Stimulated activated CD4-positive, alpha-beta T cell treated with anti-CD3 and anti-CD28 coated beads, Interleukin-1b, Interleukin-23, amount 100 ng/mL, for 24 hours (primary cell): ENCODE measurements at regions not wholly inside any gene's neighbourhood (a gene's known extent, or its start where the extent isn't known, plus 50 kb on each side); places are given as distances from the start of the nearest gene placed in this dataset.

Experiments
- DNase-seq, 4 experiments: peaks; one replicate each; pipeline ENCODE4 v3.0.0-alpha.2; 2020; ENCODE audit warnings: low read depth in 4 of 4, low spot score in 1 of 4

DNA sequence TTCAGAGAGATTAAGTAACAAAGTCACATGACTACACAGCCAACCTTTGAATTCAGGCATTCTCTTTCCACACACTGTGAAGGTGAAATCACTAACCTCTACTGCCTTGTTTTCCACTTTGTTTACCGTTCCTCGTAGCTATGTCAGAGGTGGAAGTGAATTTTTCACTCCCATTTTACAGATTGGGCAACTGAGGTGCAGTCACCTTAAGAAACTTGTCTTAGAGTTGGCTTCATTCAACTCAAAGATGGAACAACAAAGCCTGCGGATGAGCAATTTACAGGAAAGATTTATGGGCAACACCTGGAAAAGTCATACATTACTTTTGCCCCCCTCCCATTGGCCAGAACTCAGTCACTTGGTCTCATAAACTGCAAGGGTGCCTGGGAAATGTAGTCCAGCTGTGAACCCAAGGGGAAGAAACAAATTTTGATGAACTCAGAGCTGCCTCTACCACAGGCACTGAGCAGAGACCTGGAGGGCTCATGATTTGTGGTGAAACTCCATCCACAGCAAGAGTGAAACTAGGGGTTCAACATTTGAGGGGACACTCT, 784.6 kb upstream of the EEF2KMT start:
- no peak for DNase-seq

DNA sequence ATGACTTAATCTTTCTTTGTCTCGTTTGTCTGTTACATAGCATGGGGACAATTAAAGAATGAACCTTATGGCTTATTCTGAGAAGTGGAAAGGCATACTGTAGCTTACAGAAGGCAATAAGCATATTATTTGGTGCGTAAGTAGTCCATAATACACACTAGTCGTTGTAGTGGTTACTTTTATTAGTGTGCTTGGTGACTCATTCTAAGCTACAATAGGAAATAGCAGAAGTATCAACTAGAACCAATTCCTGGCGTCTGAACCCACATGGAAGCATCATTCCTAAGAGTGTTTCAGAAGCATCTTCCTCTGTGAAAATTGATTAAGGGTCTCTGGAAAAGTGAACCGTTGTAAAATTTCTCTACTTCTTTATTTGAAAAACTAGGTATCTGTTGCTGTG, 777.8 kb upstream of the EEF2KMT start:
- no peak for DNase-seq

DNA sequence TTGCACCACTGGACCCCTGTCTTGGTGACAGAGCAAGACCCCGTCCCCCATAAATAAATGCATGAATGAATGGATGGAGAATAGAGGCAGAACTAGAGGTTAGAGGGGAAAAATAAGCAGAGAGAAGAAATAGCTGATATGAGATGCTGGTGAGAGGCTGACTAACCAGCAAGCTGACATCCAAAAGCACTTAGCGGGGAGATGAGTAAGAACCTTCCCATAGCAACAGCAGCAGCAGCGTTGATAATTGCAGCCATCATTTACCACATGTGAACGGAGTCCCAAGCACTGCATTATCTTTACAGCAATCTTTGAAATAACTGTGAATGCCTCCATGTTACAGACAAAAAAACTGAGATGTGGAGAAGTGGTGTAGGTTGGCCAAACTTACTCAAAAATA, 777.3 kb upstream of the EEF2KMT start:
- no peak for DNase-seq

DNA sequence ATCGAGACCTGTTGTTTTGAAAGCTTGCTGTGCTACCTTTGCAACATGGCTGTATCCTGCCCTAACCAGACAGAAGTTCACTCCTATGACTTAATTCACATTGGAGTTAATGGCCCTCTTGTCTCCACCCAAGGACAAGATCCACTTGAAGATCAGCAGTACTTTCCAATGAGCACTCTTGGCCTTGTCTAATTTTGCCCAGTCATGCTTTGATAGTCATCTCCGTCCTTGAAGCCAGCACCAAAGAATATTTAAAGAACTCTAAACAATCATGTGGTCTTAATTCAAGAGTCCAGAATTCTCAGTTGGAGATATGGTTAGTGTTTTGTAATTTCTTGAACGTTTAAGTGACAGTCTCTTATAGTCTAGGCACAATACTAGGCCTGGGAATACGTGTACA, 775.6 kb upstream of the EEF2KMT start:
- no peak for DNase-seq

DNA sequence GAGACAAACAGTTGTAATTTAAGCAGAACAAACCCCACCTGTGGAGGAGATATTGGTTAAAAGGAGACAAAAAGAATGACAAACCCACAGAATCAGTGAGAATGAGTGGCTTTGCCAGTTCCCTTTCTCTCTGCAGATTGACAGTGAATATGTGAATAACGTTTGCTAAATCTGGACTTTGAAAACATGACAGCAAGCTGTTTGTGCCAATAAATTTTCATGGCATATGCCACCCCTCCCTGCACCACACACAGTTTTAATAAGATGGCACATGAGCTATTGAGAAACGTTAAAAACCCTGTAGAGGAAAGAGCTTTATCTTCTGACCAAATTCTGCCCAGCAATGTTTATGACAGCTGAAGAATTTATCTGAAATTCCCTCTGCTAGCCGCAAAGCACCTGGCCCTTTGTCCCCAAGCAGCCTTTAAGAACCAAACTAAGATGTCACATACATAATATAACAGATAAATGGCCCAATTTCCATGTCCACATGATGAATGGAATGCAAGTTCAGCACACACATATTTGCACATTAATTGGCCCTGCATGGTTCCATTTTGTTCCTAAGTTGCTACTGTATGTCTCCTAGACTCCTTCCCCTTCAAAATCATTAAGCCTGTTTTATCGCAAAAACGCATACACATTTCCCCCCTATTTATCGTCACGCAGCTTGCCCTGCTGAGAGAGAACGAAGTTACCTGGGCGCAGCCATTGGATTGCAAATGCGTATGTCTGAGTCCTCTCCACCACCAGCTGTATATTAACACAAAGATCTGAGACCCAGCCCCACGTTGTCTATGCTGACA, 773.5 kb upstream of the EEF2KMT start:
- DNase-seq = no peak

DNA sequence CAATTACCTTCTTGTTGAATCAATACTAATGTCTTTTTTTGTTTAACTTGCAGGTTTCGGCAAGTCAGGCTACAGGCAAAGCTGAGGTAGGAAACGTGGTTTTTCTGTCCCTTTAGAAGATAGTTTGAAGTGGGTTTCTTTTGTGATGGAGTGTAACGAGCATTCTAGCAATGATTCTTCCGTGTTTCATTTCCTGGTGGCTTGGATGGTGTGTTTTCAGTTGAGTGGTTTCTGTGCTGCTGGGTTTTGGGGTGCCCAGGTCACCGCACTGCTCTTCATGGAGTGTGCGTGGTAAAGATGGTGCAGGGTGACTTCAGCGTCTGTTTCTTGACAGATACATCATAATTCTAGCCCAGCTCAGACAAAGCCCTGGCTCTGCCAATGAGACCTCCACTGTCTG, 769.7 kb upstream of the EEF2KMT start:
- DNase-seq = no peak

DNA sequence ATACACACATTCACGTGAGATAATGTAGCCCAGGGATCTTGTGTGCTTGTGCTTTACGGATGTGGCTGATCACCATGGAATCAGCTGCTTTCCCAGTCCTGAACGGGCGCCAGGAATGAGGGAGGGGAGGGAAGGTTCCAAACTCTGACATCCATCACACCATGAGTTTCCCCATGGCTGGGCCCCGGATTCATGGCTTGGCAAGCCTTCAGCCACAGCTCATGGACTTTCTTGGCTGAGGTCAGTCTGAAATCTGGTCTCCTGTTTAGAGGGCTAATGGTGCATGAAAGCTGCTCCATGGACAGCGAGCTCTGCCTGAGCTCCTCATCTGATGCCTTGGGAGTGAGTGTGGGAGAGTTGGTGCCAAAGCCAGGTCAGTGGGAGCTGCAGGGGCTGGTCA, 767.6 kb upstream of the EEF2KMT start:
- DNase-seq = no peak

DNA sequence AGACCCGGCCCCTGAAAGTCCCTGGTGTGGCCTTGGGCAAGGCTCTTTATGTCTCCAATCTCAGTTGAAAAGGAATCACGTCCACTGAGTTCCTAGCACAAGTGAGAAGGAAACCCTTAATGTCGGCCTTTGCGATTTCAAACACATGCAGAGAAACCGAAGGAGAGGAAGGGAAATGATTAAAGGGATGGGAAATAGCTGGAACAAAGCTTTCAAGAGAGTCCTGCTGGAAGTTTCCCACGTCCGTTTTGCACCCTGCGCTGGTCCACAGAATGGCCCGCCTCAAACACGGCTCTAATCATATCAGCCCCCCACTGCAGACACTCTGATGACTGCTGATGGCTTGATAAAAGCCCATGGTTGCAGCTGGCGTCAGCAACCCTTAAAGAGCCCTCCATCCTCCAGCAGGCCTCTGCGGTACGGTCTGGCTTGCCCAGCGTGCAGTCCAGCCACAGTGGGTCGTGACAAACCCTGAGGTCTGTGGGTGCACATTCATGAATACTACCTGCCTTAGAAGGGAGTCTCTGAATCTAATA, 765.5 kb upstream of the EEF2KMT start:
- DNase-seq = no peak

DNA sequence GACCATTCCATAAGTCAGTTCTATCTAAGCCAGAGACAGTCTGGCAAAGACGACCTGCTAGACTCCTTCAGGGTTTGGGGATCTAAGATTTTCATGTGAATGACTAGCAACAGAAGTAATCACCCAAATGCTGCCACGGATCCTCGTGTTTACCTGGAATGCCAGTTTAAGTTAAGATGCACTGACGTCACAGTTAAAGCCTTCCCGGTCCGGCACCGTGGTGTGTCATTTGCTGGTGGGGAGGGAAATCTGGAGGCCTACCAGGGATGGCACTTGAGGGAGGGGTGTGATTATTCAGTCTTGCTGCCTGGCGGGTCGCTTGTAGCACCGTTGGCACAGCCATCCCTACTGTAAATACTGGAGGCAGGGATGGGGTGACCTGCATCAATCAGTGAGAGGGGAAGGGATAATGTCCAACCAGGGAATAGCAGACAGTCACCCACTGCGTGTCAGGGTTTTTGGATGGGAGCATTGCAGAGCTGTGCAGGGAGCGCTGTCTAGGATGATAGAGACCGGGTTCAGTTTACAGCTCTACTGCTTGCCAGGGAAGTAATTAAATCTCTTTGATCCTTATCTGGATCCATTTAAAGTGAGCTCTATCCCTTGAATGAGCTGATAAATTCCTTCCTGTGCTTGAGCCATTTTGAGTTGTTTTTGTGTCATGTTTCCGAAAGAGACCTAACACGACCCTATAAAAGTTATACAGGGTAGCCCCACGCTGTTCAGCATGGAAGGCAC, 764.7 kb upstream of the EEF2KMT start:
- DNase-seq = no peak

DNA sequence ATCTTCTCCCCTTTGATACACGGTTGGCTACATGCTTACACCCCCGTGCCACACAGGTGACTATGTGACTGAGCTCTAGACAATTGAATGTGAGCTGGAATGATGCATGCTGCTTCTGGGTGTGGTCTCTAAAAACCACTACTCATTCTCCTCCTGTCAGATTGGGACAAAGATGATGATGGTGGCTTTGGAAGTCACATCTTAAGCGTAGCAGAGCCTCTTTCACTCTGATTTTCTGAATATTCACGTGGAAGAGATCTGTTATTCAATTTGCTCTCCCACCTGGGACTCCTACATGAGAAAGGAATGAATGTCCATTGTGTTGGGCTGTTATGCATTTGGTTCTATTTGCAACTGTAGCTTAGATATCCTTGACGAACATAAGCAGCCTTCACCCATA, 763.6 kb upstream of the EEF2KMT start:
- no peak for DNase-seq

DNA sequence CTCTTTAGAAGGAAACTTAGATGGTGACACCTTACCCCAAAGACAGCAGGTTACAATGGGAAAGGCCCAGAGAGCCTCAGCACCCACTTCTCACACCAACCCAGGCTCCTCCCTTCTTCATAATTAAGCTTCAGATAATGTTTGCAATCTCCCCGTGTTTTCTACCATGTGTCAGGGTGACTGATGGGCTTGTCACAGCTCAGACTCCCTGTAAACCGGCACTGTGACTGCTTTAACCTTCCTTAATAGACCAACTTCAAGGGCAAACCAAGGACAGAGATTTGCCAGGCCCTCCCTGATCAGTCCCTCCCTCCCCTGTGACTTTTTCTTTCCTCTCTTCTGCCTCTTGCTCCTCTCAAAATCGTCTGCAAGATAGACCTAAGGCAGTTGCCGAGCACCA, 760.6 kb upstream of the EEF2KMT start:
- no peak for DNase-seq

DNA sequence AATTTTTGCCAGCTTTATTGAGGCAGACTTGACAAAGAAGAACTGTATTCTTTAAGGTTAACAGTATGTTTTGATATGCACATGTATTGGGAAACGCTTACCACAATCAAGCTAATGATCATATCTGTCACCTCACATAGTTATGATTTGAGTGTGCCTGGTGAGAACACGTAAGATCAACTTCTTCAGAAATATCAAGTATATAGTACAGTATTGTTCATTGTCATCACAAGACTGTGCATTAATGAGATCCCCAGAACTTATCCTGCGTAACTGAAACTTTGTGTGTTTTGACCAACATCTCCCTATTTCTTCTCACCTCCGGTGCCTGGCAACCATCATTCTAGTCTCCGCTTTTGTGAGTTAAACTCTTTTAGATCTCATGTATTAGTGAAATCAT, 756.4 kb upstream of the EEF2KMT start:
- no peak for DNase-seq

DNA sequence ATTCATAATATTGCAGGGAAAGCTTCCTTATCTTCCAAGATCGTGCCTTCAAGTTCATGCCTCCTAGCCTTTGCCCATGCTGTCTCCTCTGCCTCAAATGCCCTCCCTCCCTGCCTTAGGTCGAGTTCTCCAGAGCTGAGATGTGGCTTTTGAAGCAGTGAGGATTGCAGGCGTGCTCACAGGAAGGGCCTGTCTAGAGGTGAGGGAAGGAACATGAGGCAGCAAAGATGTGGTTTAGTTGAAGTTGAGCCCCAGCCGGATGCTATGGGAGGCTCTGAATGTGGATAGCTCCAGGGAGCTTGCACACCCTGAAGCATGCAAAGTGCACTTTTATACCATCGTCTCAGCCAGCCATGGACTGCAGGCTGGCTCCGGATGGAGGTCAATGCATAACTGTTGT, 754.6 kb upstream of the EEF2KMT start:
- no peak for DNase-seq

DNA sequence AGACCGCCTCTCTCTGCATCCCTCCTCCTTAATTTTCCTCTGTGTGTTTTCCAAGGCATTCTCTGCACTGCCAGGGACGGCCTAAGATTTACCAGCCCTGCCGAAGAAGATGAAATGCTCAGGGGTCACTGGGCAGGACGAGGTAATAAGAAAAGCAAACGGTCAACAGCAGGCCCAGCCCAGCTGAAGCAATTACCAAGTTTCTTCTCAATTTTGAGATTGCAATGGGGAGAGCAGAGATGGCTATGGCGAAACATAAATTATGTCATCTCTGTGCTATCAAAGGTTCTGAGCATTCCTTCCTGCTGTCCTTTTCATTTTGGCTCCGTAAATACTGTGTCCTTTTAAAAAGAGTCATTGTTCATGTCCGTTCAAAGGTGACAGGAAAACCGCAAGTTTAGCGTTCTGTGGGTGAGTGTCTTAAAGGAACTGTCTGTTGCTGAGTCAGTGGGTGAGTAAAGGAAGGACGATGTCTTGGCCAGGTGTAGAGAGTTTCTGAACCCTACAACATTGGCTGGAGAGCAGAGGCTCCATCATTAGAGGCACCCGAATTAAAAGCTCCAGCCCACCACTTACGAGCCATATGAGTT, 753.9 kb upstream of the EEF2KMT start:
- DNase-seq = no peak

DNA sequence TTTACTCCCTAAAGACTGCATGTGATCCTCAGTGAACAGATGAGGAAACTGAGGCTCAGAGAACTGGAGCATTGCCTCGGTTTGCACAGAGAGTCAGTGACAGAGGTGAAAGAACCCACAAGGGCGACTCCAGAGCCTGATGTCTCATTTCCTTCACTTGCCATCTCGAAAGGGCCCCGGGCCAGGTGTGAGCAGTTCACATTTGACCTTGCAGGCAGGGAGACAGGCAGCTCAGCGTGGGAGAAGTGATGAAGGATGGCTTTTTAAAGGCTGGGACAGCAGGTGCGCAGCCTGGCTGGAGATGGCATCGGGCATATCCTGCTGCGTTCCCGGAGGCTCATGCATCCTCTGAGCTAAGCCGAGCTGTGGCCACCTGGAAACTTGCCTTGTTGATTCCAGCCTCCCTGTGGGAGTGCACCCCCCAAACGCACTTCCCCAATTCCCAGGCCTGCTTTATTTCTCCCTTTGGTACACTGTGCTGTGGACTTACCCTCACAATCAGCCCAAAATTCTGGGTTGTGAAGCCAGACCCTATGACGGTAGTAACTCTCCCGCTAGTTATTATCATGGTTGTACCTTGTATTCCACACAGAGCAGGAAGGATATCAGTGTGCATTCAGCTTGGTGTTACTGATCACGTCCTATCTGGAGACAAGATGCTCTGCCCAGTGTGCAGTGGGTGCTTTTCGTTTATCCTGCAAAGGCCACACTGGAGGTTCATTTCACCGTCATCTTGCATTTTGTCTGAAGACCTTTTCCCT, 753.2 kb upstream of the EEF2KMT start:
- no peak for DNase-seq

DNA sequence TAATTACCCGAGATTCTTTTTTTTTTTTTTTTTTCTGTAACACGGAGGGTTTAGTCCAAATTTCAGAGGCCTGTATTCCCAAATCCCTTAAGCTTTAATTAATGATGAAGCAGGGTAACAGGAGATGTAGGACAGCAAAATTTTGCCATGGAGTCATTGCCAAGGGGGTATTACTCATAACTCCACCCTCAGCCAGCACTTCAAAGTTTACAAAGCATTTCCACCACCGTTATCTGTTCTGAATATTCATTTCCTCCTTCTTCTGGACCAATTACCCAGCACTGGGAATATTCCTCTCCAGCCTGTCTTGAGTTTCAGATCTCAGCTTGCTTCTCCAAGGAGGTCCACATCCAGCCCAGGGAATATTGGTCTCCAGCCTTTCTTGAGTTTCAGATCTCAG, 747.5 kb upstream of the EEF2KMT start:
- no peak for DNase-seq

DNA sequence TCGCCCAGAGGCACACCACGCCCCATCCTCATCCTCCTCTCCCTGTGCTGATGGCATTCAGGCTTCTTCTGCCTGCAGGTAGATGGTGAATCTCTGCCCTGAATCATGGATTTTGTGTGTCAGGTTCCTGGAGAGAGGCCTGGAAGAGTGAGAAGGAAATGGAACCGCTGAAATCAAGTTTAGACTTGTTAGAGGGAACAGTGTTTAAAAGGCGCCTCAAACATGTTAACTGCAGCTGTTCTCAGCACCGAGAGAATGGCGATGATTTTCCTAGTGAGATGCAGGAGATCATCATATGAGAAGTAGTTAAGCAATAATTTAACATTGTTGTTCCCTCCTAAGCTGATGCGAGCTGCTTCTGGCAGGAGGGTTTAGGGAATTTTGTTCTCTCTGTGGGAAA, 744.4 kb upstream of the EEF2KMT start:
- DNase-seq = no peak

DNA sequence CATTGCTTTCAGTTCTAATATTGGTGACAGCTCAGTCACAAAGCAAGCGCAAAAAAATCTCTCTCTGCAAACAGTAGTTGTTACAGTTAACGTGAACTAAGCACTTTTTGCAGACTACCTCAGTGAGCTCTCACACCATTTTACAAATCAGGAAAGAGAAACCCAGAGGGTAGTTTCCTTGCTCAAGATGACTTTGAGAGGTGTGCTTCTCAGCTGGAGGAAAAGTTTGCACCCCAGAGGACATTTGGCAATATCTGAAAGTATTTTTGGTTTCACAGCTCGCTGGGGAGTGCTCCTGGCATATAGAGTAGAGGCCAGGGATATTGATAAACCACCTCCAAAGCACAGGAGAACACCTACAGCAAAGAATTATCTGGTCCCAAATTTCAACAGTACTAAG, 741.1 kb upstream of the EEF2KMT start:
- no peak for DNase-seq

DNA sequence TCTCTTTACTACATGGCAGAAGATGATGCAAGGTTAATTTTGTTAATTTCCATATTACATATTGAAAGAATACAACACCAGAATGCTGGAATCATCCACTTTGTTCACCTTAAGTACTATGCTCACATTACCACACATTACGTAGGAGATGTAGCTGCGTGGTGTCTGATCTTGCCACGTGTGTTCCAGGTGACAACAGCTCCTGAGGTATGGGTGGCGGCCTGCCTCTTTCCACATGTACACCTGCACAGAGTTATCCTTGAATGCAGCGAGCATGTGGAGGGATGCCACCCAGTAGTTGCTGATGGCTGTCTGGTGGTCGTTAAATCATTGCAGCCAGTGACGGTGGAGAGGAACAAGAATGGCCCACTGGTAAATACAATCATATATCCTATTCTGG, 740.5 kb upstream of the EEF2KMT start:
- no peak for DNase-seq

DNA sequence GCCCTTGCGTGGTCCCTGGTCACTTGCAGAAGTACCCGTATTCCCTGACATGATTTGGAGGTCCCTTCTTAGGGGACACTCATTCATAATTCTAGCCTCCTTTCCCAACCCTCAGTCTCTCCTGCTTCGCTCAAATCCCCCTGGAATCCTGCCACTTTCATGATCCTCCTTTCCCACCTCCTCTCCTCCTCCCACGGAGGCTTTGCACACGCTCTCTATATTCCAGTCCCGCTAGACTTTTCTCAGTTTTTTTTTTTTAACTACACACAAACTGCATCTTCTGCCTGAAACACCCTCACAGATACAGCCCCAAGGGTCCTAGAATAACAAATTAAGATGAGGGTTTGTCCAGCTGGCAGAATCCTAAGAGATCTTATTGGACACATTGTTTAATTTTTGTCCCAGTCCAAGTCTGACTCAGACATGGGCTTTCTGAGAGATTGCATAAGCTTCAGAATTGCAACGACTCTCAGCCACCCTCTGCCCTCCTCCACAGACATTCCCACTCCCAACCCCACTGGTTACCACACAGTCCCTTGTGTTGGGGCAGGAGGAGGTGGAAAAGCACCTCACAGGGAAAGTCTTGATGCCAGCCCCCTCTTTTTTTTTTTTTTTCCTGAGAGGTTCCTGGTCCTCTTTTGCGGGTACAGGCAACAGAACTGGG, 739.5 kb upstream of the EEF2KMT start:
- no peak for DNase-seq

DNA sequence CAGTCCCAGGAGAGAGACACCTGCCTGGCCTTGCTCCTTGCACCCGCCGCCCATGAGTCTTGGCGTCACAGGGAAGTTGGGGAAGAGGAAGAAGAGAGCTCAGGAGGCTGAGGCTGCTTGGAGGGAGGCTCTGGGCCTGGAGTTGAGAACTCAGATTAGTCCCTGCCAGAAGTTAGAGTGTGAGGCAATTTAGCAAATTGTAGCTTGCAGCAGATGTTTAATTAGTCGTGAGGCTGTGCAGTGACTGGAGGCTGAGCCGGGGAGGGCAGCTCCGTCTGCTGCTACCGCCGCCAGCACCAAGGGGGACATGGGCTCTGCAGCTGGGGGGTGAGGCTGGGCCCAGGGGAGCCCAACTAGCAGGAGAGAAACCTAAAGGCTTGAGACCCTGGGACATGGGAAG, 738.3 kb upstream of the EEF2KMT start:
- no peak for DNase-seq
